HG03342 (cell line): ENCODE measurements at regions not wholly inside any gene's neighbourhood (a gene's known extent, or its start where the extent isn't known, plus 50 kb on each side); places are given as distances from the start of the nearest gene placed in this dataset.

Source experiments
- ATAC-seq: cut with Tn5 transposase; IDR thresholded peaks from one replicate; pipeline ENCODE4 v1.9.1; 2021; ENCODE audit warnings: mild to moderate bottlenecking, moderate library complexity; ENCODE audit not compliant: unreplicated experiment

- ATAC-seq = no peak
Measured at GRCh38 chr4:1499465-1499864, 93.2 kb upstream of the NKX1-1 start.

GRCh38 chr4:1497189-1497801 is 91.1 kb upstream of the NKX1-1 start:
- no peak for ATAC-seq

- no peak for ATAC-seq
Measured at GRCh38 chr4:1496116-1496642, 89.9 kb upstream of the NKX1-1 start.

- ATAC-seq = no peak
Measured at GRCh38 chr4:1495416-1496115, 89.3 kb upstream of the NKX1-1 start.

- ATAC-seq = no peak
Measured at GRCh38 chr4:1494416-1495315, 88.4 kb upstream of the NKX1-1 start.

DNA sequence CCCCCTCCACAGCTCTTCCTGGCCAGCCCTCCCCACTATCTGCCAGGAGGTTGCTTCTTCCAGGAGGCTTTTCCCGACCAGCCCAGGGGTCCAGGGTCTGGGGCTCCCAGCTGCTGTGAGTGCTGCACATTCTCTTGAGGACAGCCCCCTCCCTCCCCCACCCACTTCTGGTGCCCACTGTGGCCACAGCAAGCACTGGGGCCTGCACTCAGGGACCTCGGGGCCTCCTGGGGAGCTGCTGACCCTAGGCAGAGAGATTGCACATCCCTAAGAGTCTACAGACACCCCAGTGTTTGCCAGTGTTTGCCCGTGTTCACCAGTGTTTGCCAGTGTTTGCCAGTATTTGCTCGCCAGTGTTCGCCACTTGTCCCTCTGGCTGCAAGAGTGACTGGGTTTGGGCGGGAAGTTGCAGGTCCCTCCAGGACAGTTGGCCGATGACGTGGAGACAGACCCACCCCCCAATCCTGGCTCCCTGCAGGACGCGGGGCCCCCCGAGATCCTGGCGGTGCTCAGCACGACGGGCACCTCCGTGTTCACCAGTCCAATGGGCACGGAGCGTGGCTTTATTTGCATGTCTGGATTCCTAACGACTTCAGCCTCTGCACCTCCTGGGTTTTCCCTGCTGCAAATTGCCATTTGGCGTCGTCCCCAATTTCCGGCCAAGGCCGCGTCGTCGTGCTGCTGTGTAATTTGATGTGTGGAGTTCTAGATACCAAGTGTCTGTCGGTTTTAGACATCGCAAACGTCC is 87.5 kb upstream of the NKX1-1 start:
- ATAC-seq = no peak

DNA sequence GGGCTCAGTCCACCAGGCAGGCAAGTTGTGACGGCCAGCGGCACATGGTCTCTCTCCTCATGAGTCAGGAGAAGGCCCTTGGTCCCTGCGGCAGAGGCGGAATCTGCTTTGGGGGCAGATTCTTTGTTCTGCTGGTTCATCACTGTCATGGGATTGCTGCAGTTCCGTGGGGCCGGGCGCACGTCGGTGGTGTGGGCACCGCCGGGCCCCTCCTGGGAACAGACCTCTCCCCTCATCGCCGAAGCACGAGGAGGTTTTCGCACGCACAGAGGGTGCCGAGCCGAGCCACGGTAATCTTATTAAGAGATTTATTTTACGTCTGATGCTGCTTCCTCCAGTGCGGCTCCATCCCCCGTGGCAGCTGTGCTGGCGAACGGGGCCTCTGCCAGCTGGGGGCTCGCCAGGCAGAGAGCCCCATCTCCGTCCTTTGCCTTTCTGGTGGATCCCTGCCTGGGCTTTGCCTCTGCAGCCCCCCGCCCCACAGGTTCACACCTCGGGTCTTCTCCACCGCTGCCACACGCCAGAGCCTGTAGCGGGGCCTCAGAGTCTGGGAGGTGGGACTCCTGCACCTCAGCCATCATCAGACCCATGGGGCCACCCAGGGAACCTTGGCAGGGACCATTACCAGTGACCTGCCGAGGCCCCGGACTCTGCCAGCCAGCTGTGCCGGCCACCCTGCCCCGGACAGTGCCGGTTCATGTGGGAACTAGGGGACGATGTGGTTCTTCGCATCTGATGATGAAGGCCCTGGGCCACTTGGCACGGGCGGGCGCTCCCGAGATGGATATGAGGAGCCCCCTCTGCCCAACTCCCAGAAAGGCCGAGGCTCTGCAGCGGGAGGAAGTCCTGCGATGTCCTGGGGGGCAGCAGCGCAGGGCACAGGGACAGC is 86.7 kb upstream of the NKX1-1 start:
- no peak for ATAC-seq

DNA sequence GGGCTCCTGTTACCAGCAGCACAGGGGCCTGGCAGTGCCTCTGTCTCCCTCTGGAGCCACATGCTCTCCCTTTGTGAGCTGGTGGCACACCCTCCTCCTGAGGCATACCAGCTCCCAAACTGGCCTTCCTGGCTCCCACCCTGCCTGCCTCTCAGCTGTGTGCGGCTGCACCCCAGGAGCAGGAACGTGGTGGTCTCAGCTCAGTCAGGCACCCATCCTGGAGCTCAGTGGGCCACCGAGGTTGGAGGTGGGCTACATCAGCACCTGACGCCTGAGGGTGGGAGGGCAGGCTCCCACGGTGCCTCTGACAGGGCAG is 85.9 kb upstream of the NKX1-1 start:
- ATAC-seq = no peak

- ATAC-seq = no peak
Measured at GRCh38 chr4:1491328-1492141, 85.3 kb upstream of the NKX1-1 start.

- ATAC-seq = no peak
Measured at GRCh38 chr4:1490654-1491327, 84.5 kb upstream of the NKX1-1 start.

DNA sequence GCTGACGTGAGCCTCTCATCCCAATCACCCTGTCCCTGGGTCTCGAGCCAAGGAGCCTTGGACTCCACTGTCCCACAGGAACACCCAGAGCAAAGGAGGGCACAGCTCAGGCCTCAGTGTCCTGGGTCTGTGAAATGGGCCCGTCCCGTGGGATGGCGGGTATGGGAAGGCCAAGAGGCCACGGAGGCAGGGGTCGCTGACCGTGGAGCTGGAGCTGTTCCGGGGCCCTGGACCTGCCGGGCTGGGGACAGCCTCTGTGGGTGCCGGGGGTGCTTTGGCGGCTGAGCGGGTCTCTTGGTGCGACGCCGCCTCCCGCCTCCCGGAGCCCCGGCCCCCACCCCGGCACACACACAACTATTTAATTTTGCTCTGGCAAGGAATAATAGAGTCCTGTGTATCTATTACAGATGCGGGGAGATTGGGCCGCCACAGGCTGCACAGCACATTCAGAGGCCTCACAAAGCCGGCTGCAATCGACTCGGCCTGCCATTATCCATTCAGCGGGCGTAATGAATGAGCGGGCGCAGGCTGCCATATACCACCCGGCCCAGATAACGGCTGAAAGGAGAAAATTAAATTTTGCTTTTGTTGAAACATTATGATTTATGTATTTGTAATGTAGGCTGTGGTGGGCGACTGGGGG is 83.9 kb upstream of the NKX1-1 start:
- ATAC-seq = no peak

DNA sequence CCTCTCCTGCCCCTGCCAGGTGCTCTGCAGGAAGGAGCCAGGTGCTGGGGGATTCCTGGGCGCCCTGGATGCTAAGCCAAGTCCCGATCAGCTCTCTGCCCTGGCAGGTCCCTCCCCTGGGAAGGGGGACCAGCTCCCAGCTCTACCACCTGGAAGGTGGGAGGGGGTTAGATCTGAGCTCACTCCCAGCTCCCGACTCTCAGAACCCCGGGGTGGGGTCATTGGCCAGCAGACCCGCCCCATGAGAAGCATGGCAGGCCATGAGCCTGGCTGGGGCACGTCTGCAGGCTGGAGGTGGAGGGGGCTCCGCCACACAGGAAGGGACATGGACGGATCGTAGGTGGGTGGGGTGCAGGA is 83.4 kb upstream of the NKX1-1 start:
- ATAC-seq = no peak

GRCh38 chr4:1488831-1489638 is 82.8 kb upstream of the NKX1-1 start:
- no peak for ATAC-seq

DNA sequence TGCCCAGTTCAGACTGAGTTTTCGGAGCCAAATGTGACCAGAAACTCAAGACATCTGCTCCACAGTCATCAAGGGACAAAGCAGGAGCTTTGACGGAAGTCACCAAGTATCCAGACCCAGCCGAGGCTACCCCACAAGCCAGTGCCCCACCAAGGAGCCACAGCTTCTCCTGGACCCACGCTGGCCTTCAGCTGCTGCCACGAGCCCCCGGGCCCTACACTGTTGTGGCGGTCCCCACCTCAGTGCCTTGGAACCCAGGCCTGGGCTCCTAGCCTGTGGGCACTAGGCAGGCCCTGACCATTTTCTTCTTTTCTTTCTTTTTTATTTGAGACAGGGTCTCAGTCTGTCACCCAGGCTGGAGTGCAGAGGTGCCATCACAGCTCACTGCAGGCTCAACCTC is 82.1 kb upstream of the NKX1-1 start:
- ATAC-seq = no peak

DNA sequence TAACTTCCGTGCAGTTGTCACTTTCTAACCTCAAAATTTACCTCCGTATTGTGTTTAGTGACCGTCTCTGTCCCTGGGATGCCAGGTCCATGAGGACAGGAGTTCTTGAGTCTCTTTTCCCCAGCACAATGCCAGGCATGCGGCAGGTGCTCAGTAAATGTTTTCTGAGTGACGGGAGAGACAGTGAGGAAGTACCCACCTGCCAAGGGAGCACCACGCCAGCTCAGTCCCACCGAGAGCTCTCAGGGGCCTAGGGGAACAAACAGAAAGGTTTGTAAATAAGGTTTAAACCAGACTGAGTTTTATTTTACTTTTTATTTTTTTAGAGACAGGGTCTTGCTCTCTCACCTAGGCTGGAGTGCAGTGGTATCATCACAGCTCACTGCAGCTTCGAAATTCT is 81.5 kb upstream of the NKX1-1 start:
- no peak for ATAC-seq

- no peak for ATAC-seq
Measured at GRCh38 chr4:1487106-1487505, 80.9 kb upstream of the NKX1-1 start.

GRCh38 chr4:1485280-1485679 is 79.0 kb upstream of the NKX1-1 start:
- ATAC-seq = no peak
